Neutrophil (primary cell): ENCODE measurements at regions not wholly inside any gene's neighbourhood (a gene's known extent, or its start where the extent isn't known, plus 50 kb on each side); places are given as distances from the start of the nearest gene placed in this dataset.

Source experiments
- H3K27ac ChIP-seq: fragments of 200-600 bp; sonication (generic); 2 replicates; pipeline ENCODE4 v1.5.1; 2016; ENCODE audit warnings: mild to moderate bottlenecking, moderate library complexity
- H3K27me3 ChIP-seq: fragments of 200-600 bp; sonication (generic); 2 replicates; pipeline ENCODE4 v1.6.0; 2016; ENCODE audit warnings: mild to moderate bottlenecking
- H3K36me3 ChIP-seq: fragments of 200-600 bp; sonication (generic); 2 replicates; pipeline ENCODE4 v1.5.1; 2017
- H3K4me1 ChIP-seq, 2 experiments: fragments of 200-600 bp in 1 of 2; sonication (generic) in 1 of 2; 1 replicate in 1 of 2; 2 replicates in 1 of 2; pipeline versions ENCODE4 v1.5.1 to v1.6.1; 2013 to 2016; ENCODE audit warnings: low read depth in 1 of 2, low read length in 1 of 2, mild to moderate bottlenecking in 1 of 2, moderate library complexity in 1 of 2; ENCODE audit not compliant: control insufficient read depth in 1 of 2, insufficient read depth in 1 of 2
- H3K4me3 ChIP-seq, 2 experiments: fragments of 200-600 bp in 1 of 2; sonication (generic) in 1 of 2; 1 replicate in 1 of 2; 2 replicates in 1 of 2; pipeline ENCODE4 v1.5.1; 2013 to 2016; ENCODE audit warnings: low read depth in 1 of 2, low read length in 1 of 2, mild to moderate bottlenecking in 1 of 2, moderate library complexity in 1 of 2
- H3K9me3 ChIP-seq: fragments of 200-600 bp; sonication (generic); 2 replicates; pipeline ENCODE4 v1.5.1; 2016
- TF ChIP-seq, protein P1 (sequence below): fragments of 200-600 bp; sonication (generic); IDR thresholded peaks from 2 replicates; pipeline ENCODE4 v1.5.1; 2016; ENCODE audit warnings: antibody characterized with exemption

DNA sequence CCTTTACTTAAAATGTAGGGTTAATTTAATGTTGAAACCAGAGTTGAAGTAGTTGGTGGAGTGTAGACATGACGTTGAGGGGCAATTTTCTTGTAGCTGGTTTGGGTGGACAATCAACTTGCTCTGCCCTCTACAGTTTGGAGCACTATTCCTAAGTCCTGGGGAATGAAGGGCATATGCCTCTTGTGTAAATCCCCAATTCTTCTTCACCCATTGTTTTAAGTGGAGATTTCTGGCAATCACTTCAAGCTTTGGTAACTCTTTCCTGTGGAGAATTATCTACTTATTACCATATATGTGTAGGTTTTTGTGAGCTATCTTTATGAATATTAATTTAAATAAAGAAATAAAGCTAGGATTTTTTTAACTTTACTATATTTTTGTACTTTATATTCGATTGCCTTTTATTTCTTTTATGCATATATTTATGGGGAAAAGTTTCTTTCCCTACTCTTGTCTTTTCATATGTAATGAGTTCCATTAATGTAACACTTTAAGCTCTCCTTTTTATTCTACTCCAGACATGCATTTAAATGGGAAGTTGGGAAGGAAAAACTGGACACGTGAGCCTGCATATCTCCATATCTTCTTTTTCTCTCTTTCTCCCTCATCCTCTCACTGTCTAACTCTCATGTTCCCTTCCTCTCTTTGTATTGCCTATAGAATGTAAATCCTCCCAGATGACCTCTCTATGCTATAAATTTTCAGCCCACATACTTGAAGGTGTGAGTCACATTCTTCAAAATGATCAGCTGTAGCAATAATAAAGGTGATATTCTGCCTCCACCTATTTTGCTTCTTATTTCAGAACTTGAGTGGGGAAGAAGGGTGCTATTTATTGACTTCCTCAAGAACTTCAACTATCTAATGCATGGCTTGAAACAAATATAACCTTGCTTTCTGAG, 276.7 kb downstream of the PTPRC start:
- no peaks in the 10 kb centered on the region for H3K9me3 ChIP-seq
- TF ChIP-seq, protein P1, sequence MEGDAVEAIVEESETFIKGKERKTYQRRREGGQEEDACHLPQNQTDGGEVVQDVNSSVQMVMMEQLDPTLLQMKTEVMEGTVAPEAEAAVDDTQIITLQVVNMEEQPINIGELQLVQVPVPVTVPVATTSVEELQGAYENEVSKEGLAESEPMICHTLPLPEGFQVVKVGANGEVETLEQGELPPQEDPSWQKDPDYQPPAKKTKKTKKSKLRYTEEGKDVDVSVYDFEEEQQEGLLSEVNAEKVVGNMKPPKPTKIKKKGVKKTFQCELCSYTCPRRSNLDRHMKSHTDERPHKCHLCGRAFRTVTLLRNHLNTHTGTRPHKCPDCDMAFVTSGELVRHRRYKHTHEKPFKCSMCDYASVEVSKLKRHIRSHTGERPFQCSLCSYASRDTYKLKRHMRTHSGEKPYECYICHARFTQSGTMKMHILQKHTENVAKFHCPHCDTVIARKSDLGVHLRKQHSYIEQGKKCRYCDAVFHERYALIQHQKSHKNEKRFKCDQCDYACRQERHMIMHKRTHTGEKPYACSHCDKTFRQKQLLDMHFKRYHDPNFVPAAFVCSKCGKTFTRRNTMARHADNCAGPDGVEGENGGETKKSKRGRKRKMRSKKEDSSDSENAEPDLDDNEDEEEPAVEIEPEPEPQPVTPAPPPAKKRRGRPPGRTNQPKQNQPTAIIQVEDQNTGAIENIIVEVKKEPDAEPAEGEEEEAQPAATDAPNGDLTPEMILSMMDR: no peak

DNA sequence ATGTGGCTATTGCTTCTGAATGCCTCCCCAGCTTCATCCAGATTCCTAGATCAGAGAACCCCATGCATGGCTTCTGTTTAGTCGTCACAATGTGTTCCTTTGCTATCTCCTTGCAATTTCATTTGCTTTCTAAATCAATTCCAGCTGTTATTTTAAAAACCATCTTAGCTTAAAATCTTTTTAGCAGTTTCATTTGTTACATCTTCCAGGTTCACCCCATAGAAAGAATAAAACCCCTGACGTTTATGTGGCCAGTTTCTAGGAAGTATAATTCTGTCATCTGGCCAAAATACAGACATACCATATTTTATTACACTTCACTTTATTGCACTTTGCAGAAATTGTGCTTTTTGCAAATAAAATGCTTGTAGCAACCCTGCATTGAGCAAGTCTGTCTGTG, 278.4 kb downstream of the PTPRC start:
- no peak overlapping the region for H3K4me3 ChIP-seq
- no peaks in the 10 kb centered on the region for H3K27me3 ChIP-seq
- H3K27ac ChIP-seq: no peak overlapping the region
- no peaks in the 10 kb centered on the region for H3K36me3 ChIP-seq
- H3K4me1 ChIP-seq: no peaks in the 10 kb centered on the region
- TF ChIP-seq, protein P1: no peak
- H3K9me3 ChIP-seq: no peaks in the 10 kb centered on the region

More for the DNA sequence above, 276.7 kb downstream of the PTPRC start:
- Histone ChIP-seq H3K36me3 (no peaks in the 10 kb centered on the region), H3K27ac (no peak overlapping the region), H3K27me3 (no peaks in the 10 kb centered on the region), H3K4me3 (no peak overlapping the region), H3K4me1 (no peaks in the 10 kb centered on the region)

DNA sequence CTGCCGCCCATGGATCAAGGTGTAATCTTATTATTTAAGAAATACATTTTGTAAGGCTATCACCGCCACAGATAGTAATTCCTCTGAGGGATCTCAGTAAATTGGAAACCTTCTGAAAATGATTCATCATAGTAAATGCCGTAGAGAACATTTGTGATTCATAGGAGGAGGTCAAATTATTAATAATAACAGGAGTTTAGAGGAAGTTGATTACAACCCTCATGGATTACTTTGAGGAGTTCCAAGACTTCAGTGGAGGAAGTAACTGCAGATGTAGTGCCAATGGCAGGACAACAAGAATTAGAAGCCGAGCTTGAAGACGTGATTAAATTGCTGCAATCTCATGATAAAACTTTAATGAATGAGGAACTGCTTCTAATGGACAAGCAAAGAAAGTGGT, 280.1 kb downstream of the PTPRC start:
- no peaks in the 10 kb centered on the region for H3K27me3 ChIP-seq
- no peak overlapping the region for H3K4me3 ChIP-seq
- no peaks in the 10 kb centered on the region for H3K9me3 ChIP-seq
- TF ChIP-seq, protein P1: no peak
- H3K27ac ChIP-seq: no peak overlapping the region
- no peaks in the 10 kb centered on the region for H3K36me3 ChIP-seq
- H3K4me1 ChIP-seq: no peaks in the 10 kb centered on the region

DNA sequence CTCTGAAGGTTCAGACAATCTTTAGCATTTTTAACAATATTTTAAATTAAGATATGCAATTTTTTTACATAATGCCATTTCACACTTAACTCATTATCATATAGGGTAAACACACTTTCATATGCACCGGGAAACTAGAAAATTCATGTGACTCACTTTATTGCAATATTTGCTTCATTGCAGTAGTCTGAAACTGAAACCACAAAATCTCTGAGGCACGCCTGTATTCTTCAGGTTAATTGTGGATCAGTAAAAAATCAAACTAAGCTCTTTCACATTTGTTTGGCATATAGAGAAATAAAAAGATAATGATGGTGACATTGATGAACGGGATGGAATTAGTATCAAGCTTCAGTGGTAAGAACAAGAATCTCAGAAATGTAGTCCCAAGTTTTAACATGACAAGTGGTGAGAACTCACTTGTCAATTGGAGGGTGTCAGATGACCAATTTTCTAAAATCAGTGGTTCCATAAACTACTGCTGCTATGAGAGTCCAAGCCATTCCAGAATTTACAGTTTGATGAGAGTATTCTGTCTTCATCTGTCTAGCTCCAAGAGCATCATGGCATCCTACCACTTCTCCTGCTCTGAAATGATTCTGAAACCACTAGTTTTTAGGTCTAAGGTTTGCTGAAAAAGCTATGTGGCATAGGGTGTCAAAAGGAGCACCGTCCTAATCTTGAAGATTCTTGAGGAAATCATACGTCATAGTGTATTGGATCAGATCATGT, 281.0 kb downstream of the PTPRC start:
- Histone ChIP-seq H3K36me3 (no peaks in the 10 kb centered on the region), H3K27ac (no peak overlapping the region), H3K27me3 (no peaks in the 10 kb centered on the region), H3K9me3 (no peaks in the 10 kb centered on the region), H3K4me1 (no peaks in the 10 kb centered on the region), H3K4me3 (no peak overlapping the region)
- TF ChIP-seq, protein P1: no peak

- TF ChIP-seq, protein P1: no peak
- H3K27ac ChIP-seq: no peak overlapping the region
- H3K4me1 ChIP-seq: no peaks in the 10 kb centered on the region
- no peaks in the 10 kb centered on the region for H3K27me3 ChIP-seq
- no peaks in the 10 kb centered on the region for H3K36me3 ChIP-seq
- H3K9me3 ChIP-seq: no peaks in the 10 kb centered on the region
- no peak overlapping the region for H3K4me3 ChIP-seq
Measured at GRCh38 chr1:198922638-198923430, 284.0 kb downstream of the PTPRC start.
